ENCODE measurements at regions not wholly inside any gene's neighbourhood (a gene's known extent, or its start where the extent isn't known, plus 50 kb on each side); places are given as distances from the start of the nearest gene placed in this dataset.
"Not testable (repeated sequence)": the region's sequence is repeated elsewhere in the genome, so short reads cannot be mapped to it uniquely, and the experiment has no call there.

DNA sequence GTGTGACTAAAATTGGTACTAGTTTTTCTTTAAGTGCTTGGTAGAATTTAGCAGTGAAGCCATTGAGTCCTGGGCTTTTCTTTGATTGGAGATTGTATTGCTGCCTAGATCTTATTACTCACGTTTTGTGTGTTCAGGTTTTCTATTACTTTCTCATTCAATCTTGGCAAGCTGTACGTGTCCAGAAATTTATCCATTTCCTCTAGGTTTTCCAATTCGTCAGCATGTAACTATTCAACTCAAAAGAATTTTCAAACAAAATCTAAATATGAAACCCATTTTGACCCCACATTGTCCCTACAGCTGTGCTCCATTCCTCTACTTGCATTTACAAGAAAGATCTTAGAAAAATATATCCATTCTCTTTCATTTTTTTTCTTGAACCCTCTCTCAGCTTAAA is 1613.4 kb upstream of the SEL1L start:
- no peak for DNase-seq

DNA sequence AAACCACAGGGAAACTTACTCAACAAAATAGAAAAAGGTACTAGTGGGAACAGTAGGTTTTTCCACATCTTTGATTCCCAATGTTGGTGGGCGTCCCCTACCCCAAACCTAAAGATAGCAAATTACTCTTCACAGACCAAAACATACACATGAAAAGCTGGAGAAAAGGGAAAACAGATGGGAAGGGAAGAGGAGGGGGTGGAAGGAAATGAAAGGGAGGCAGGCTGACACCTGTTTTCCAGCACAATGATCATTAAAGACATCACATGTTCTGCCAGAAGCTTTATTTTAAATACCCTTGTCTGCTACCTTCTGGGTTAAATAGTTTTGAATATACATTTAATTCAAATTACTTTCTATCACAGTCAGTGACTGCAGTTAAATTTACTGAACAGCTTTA is 1617.9 kb upstream of the SEL1L start:
- DNase-seq: no peak

- no peak for DNase-seq
Observed at GRCh38 chr14:83153081-83153480, 1619.4 kb upstream of the SEL1L start.

- DNase-seq: no peak
Observed at GRCh38 chr14:83162361-83162929, 1628.8 kb upstream of the SEL1L start.

DNA sequence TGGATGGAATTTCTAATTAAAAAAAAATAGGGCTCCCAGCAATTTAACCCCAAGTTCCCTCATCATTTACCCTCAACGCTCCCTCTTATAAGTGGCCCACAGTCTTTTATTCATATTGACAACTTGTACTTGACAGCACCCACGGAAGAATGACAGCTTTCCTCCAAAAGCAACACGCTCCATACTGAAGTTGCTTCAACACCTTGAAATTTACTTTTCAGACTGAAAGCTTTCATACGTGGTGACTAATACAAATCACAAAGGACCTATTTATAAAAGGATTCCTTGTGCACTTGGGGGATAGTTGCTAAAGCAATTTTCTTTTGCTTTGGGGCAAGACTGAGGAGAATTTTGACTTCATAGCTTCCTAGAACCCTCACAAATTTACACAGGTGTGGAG is 1629.4 kb upstream of the SEL1L start:
- no peak for DNase-seq

- DNase-seq: no peak
Observed at GRCh38 chr14:83164016-83164415, 1630.4 kb upstream of the SEL1L start.

- DNase-seq: no peak
Observed at GRCh38 chr14:83164591-83164990, 1630.9 kb upstream of the SEL1L start.

DNA sequence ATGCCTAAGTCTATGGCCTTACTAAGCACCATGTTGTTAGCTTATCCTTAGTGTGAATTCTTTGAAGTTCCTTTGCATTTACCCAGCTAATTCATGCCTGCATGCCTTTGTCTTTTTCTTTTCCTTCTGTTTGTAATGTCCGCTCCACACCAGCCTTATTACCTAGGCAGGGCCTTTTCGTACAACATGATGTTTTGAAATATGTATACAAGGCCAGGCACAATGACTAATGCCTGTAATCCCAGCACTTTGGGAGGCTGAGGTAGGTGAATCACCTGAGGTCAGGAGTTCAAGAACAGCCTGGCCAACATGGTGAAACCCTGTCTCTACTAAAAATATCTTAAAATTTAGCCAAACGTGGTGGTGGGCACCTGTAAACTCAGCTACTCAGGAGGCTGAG is 1636.5 kb upstream of the SEL1L start:
- DNase-seq: no peak

DNA sequence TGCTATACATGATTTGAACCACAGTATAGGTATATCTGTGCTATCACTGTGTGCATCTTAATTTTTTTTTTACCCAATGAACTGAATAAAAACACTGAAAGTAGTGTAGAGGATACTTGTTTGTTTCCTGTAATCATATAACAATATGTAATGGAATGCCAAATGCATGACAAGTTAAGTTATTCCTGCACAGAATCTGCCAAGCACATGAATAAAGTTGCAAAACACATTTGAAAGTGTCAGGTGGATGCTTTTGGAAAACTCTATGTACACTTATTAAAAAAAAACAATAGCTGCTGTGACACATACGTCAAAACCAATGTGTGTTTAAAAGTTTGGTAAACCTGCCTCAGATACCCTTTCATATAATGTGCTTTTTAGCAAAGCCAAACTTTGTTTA is 1638.1 kb upstream of the SEL1L start:
- no peak for DNase-seq

GRCh38 chr14:83172363-83172762 is 1638.7 kb upstream of the SEL1L start:
- no peak for DNase-seq

DNA sequence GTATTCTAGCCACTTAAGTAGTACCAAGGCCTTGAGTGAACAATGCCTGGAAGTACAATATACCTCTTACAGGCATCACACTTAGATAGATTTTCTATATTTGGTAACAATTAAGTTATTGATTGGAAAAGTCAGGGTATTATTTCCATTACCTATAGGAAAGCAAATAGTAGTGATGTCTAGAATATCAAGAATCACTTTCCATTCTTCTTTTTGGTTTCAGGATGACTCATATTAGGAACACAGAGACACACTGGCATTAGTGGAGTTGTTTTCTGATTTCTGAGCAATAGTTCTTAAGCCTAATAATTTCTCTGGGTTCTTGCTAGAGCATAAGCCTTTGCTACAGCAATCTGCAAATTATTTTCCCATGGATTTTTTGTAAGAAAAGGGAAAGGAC is 1640.0 kb upstream of the SEL1L start:
- no peak for DNase-seq

DNA sequence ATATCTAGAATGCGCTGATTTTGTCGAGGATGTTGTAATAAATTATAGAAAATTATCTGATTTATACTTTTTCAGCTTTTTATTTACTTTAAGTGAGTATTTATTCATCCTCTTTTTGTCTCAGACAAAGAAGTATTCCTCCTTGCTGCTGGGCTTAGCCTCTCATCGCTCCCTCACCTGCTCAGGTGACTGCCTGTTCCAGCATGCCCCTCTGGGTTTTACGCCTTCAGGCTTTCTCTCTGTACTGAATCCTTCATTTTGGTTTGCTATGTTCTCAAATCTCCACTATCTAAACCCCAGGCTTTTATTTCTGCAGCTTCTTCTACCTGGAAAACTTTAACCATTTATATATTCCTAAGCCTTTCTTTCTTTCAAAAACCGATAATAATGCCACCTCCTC is 1650.9 kb upstream of the SEL1L start:
- no peak for DNase-seq

- not testable (repeated sequence) for DNase-seq
Observed at GRCh38 chr14:83188311-83188710, 1654.7 kb upstream of the SEL1L start.

DNA sequence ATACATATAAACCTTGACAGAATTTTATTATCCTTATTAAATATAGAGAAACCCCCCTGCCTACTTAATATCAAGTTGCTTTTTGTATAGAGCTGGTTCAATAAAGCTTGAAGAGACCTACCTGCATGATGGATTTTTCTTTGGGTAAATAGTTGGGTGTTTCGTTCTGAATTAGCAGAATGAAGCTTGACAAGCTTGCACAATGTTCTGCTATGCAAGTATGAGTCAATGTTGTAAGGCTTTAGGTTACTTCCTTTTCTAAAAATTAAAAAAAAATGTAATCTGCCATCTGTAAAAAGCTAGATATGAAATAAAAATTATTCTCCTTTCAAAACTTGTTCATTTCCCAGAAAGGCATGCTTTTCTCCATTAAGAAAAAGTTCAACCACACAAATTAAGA is 1662.6 kb upstream of the SEL1L start:
- DNase-seq: no peak

- no peak for DNase-seq
Observed at GRCh38 chr14:83197271-83197670, 1663.6 kb upstream of the SEL1L start.

GRCh38 chr14:83207550-83207949 is 1673.9 kb upstream of the SEL1L start:
- no peak for DNase-seq

DNA sequence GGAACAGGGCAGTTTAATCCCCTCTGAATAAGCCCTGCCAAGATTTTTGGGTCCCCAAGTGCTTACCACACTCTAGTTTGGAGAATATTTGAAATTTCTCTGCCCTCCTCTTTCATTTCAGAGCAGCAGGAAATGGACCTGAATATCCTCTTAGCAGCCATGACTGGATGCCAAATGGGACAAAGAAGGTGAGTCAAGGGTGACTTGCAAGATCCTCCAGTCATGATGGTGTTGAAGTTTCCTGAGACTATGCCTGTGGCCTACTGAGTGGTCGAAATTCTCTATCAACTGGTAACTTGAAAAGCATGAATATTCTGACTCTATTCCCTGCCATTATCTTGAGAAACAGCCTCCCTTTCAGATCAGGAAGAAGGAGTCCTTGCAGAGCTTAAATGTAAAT is 1674.7 kb upstream of the SEL1L start:
- DNase-seq: no peak

- DNase-seq: no peak
Observed at GRCh38 chr14:83217492-83217891, 1683.8 kb upstream of the SEL1L start.

DNA sequence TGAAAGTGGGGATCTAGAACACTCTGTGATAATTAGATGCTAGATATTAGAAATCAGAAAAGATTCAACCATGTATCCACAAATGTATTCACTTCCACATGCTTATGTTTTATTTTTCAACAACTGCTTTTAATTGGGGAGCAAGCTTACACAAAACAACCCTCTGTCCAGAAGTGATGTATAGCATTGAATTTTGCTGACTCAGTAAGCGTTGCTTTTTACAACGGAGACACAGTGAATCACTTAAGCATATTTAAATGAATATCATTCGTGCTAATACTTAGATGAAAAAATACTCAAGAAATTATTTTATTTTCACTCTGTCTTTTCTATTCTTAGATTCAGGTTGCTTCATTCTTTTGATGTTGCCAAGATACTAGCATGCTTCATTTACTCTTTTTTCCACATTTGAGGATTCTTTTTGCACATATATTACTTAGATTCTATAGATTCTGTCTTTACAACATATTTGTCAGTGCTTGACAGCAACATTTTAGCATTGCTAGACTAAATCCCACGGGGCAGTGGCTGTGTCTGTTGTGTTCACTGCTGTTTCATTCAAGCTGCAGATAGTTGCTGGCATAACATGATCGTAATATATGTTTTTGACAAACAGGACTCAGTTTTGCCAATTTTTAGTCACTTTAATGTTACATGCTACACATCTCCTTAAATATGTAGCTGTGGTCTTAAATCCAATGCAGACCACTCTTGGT is 1714.4 kb upstream of the SEL1L start:
- DNase-seq: no peak

DNA sequence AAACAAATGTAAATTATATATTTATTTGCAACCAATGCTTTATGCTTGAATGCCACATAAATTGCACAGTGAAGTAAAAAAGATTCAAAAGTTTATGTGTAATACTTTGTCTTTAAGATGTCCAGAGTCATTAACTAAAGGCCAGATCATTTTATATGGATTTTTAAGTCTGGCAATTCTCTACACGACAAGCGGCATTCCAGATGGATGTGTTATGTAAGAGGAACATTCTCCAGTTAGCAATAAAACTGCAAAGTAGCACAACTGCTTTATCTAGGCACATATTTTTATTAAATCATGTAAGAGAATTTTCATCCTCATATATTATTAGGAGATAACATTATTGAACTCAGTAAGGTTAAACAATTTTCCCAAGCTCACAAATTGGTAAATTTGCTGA is 1717.7 kb upstream of the SEL1L start:
- no peak for DNase-seq

GRCh38 chr14:83253870-83254269 is 1720.2 kb upstream of the SEL1L start:
- no peak for DNase-seq

GRCh38 chr14:83255015-83255726 is 1721.5 kb upstream of the SEL1L start:
- no peak for DNase-seq

- DNase-seq: no peak
Observed at GRCh38 chr14:83255727-83256090, 1722.1 kb upstream of the SEL1L start.

All from activated gamma-delta T cell (primary cell).